ENCODE measurements at regions not wholly inside any gene's neighbourhood (a gene's known extent, or its start where the extent isn't known, plus 50 kb on each side); places are given as distances from the start of the nearest gene placed in this dataset.

- H3K14ac ChIP-seq (replicated peaks; ENCODE audit: low read depth, low read length): no peak overlapping the region
- no peak overlapping the region for H3K4me3 ChIP-seq (ENCODE audit: insufficient read depth, low read depth, low read length)
- H4K20me1 ChIP-seq (ENCODE audit: insufficient read depth, low read length): no peaks in the 10 kb centered on the region
- H2AFZ ChIP-seq (replicated peaks; ENCODE audit: low read length, poor library complexity): no peak overlapping the region
- TF ChIP-seq SMC3 (IDR thresholded peaks at IDR 0.05; ENCODE audit: low read depth, low read length): no peak
- TF ChIP-seq RCOR1 (IDR thresholded peaks at IDR 0.05; ENCODE audit: insufficient replicate concordance, low read length): no peak
- no peak for TF ChIP-seq CEBPB (IDR thresholded peaks at IDR 0.05; ENCODE audit: low read depth, low read length)
- TF ChIP-seq RFX5 (IDR thresholded peaks at IDR 0.05; ENCODE audit: low read depth, low read length): no peak
- TF ChIP-seq USF2 (IDR thresholded peaks at IDR 0.05; ENCODE audit: low read depth, low read length): no peak
- no peak for TF ChIP-seq POLR2A (IDR thresholded peaks at IDR 0.05; ENCODE audit: low read depth, low read length)
- no peak for TF ChIP-seq MXI1 (IDR thresholded peaks at IDR 0.05; ENCODE audit: borderline replicate concordance, low read depth, low read length)
- TF ChIP-seq CHD1 (IDR thresholded peaks at IDR 0.05; ENCODE audit: low read depth, low read length): no peak
- no peak for TF ChIP-seq ELK1 (IDR thresholded peaks at IDR 0.05; ENCODE audit: borderline replicate concordance, low read depth, low read length)
- TF ChIP-seq FOS (IDR thresholded peaks at IDR 0.05; ENCODE audit: low read depth, low read length): no peak
- no peak for TF ChIP-seq MAFK (IDR thresholded peaks at IDR 0.05; ENCODE audit: low read depth, low read length)
- H3K56ac ChIP-seq (ENCODE audit: extremely low read depth, insufficient read depth, low read length): no peak overlapping the region
- ChIA-PET POLR2A (ENCODE audit: unreplicated experiment) (no interaction called here), CTCF (no interaction called here)
- no peak overlapping the region for H2BK5ac ChIP-seq (ENCODE audit: low read depth, low read length, poor library complexity, severe bottlenecking)
- no peak overlapping the region for H3K4ac ChIP-seq (ENCODE audit: low read depth, low read length)
- intact Hi-C loops (cut with micrococcal nuclease): no loop called here
- no peak for DNase-seq
- no peak for ATAC-seq (ENCODE audit: low read depth)
- H3K4me2 ChIP-seq (ENCODE audit: low read depth, low read length): no peak overlapping the region
- no peak overlapping the region for H4K5ac ChIP-seq (ENCODE audit: low read depth, low read length)
- H4K8ac ChIP-seq (ENCODE audit: low read depth in 2 of 2, low read length in 2 of 2): no peak overlapping the region
- no TSS peak for BruUV-seq (replicated peaks)
- dilution Hi-C loops (cut with HindIII; ENCODE audit: low sequenced_read_pairs, unreplicated experiment): no loop called here
- no peak overlapping the region for H2AK9ac ChIP-seq (replicated peaks; ENCODE audit: low read depth, low read length, poor library complexity)
- H3K9me1 ChIP-seq (ENCODE audit: insufficient read depth, low read length): no peaks in the 10 kb centered on the region
- no peak overlapping the region for H4K91ac ChIP-seq (ENCODE audit: insufficient read depth, low read depth, low read length)
- H2AK5ac ChIP-seq (ENCODE audit: low read depth, low read length): no peak overlapping the region
- no peaks in the 10 kb centered on the region for H3K9me3 ChIP-seq (ENCODE audit: control insufficient read depth, insufficient read depth, low read length)
- H3K27ac ChIP-seq (ENCODE audit: insufficient read depth, low read length): no peak overlapping the region
- H3K23ac ChIP-seq (ENCODE audit: low read depth, low read length): no peak overlapping the region
- H3K9ac ChIP-seq (ENCODE audit: low read depth, low read length): no peak overlapping the region
- H3K36me3 ChIP-seq (ENCODE audit: control insufficient read depth, insufficient read depth, low read length): no peaks in the 10 kb centered on the region
- in situ Hi-C loops (cut with MboI; ENCODE audit: low sequenced_read_pairs): loop anchor here (5.0 to 25.0 kb wide), 2 partner anchors 183 to 868 kb away; no protein-coding TSS in a partner anchor
- no peak overlapping the region for H2BK120ac ChIP-seq (ENCODE audit: low read depth, low read length)
- no peak overlapping the region for H3K18ac ChIP-seq (ENCODE audit: low read depth, low read length)
- H3K4me1 ChIP-seq (ENCODE audit: control insufficient read depth, insufficient read depth, low read length): no peaks in the 10 kb centered on the region
- peaks cover 3% of the 10 kb centered on the region; the same call in 1 of the 2 replicates for H3K27me3 ChIP-seq (ENCODE audit: control insufficient read depth, insufficient read depth, low read length)
- no peak overlapping the region for H2BK20ac ChIP-seq (ENCODE audit: low read depth, low read length)
- no CpG with 5 or more reads among the region's 1 CpG for WGBS, 2 experiments (ENCODE audit: extremely low coverage in 2 of 2, insufficient read length in 1 of 2)
- no peak overlapping the region for H2BK15ac ChIP-seq (ENCODE audit: low read depth, low read length)
- no peaks in the 10 kb centered on the region for H3K79me1 ChIP-seq (ENCODE audit: low read depth in 1 of 2, low read length in 2 of 2)
Measured at GRCh38 chr15:92705764-92706163, 50.2 kb upstream of the FAM174B start.
